ENCODE measurements at regions not wholly inside any gene's neighbourhood (a gene's known extent, or its start where the extent isn't known, plus 50 kb on each side); places are given as distances from the start of the nearest gene placed in this dataset.

- Histone ChIP-seq H3K9me3 (ENCODE audit: control insufficient read depth in 1 of 2, insufficient read depth in 1 of 2, low read depth in 1 of 2, low read length in 2 of 2) (no peaks in the 10 kb centered on the region), H3K9me2 (ENCODE audit: insufficient read depth) (no peaks in the 10 kb centered on the region), H2AFZ (ENCODE audit: low read depth, low read length, poor library complexity, severe bottlenecking) (no peak overlapping the region), H3K27me3 (ENCODE audit: insufficient read depth, low read length) (no peaks in the 10 kb centered on the region), H3K4me1 (ENCODE audit: control insufficient read depth in 1 of 2, insufficient read depth in 2 of 2, low read length in 2 of 2) (peaks cover 8 to 47% of the 10 kb centered on the region in 2 experiments; a peak in 3 of 4 replicates), H4K20me1 (ENCODE audit: insufficient read depth) (no peaks in the 10 kb centered on the region), H3K79me2 (ENCODE audit: insufficient read depth, low read length) (no peaks in the 10 kb centered on the region), H3K27ac (ENCODE audit: low read depth, low read length) (no peak overlapping the region), H3K4me2 (ENCODE audit: low read length) (no peak overlapping the region), H3K36me3 (ENCODE audit: control insufficient read depth in 1 of 2, insufficient read depth in 2 of 2, low read length in 2 of 2) (no peaks in the 10 kb centered on the region), H3K4me3 (replicated peaks in 1 of 2; ENCODE audit: low read depth in 1 of 2, low read length in 2 of 2) (no peak overlapping the region), H3K9ac (ENCODE audit: low read length) (no peak overlapping the region)
- DNase-seq (ENCODE audit: low read depth, low spot score) (no peak), ATAC-seq (no peak)
- intact Hi-C loops (cut with micrococcal nuclease) = no loop called here
- ChIA-PET CTCF (no interaction called here), RAD21 (ENCODE audit: low non-redundant PET in 1 of 2, low total read pairs in 2 of 2, uncharacterized antibody in 2 of 2, unreplicated experiment in 2 of 2) (no interaction called here), POLR2A (no interaction called here)
- BruUV-seq (replicated peaks) = no TSS peak
- TF ChIP-seq CBX3 (IDR thresholded peaks at IDR 0.05; ENCODE audit: low read depth) (no peak), EZH2 (IDR thresholded peaks at IDR 0.05) (no peak), ZNF274 (IDR thresholded peaks at IDR 0.05; ENCODE audit: low read depth, low read length) (no peak), ELF1 (IDR thresholded peaks at IDR 0.05; ENCODE audit: borderline replicate concordance, low read depth) (no peak), POLR2AphosphoS5 (IDR thresholded peaks at IDR 0.05; ENCODE audit: low read depth, low read length) (no peak), SP1 (IDR thresholded peaks at IDR 0.05; ENCODE audit: low read depth) (no peak), SRF (IDR thresholded peaks at IDR 0.05; ENCODE audit: low read depth) (no peak), TCF7L2 (IDR thresholded peaks at IDR 0.05; ENCODE audit: borderline replicate concordance, extremely low read depth, insufficient read depth, insufficient read length) (no peak), CTCF (IDR thresholded peaks at IDR 0.05 in 2 of 3, conservative IDR thresholded peaks at IDR 0.05 in 1 of 3; ENCODE audit: borderline replicate concordance in 1 of 3, insufficient read depth in 1 of 3, low read depth in 2 of 3, low read length in 2 of 3) (no peak), EZH2phosphoT487 (IDR thresholded peaks at IDR 0.05; ENCODE audit: borderline replicate concordance) (no peak), RAD21 (IDR thresholded peaks at IDR 0.05; ENCODE audit: low read depth) (no peak), REST (IDR thresholded peaks at IDR 0.05; ENCODE audit: low read depth) (no peak)
Measured at GRCh38 chr10:78959217-78959923, 109.4 kb upstream of the ZMIZ1 start.

All from HCT116 (cell line).